ENCODE measurements at regions not wholly inside any gene's neighbourhood (a gene's known extent, or its start where the extent isn't known, plus 50 kb on each side); places are given as distances from the start of the nearest gene placed in this dataset.

DNA sequence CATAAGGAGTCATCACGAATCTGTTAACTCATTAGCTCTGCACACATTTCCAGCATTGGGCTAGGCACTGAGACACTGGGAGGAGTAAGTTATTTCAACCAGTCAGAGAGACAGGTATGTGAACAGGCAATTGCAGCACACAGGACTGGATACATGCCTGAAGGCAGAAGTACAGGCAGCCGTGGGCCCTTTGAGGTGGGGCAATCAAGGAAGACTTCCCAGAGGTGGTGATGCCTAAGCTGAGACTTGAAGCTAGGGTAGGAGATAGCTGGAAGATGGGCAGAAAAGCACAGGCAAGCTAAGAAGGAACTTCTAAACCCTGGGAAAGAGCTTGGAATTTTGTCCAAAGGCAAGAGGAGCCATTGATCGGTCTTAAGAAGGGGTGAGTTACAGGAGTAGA lies 249.7 kb downstream of the EMX2 start:
- TF ChIP-seq EZH2 (IDR thresholded peaks at IDR 0.05; ENCODE audit: borderline replicate concordance, low read depth, low read length, severe bottlenecking), result no peak
- TF ChIP-seq, protein P1, sequence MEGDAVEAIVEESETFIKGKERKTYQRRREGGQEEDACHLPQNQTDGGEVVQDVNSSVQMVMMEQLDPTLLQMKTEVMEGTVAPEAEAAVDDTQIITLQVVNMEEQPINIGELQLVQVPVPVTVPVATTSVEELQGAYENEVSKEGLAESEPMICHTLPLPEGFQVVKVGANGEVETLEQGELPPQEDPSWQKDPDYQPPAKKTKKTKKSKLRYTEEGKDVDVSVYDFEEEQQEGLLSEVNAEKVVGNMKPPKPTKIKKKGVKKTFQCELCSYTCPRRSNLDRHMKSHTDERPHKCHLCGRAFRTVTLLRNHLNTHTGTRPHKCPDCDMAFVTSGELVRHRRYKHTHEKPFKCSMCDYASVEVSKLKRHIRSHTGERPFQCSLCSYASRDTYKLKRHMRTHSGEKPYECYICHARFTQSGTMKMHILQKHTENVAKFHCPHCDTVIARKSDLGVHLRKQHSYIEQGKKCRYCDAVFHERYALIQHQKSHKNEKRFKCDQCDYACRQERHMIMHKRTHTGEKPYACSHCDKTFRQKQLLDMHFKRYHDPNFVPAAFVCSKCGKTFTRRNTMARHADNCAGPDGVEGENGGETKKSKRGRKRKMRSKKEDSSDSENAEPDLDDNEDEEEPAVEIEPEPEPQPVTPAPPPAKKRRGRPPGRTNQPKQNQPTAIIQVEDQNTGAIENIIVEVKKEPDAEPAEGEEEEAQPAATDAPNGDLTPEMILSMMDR (IDR thresholded peaks at IDR 0.05; ENCODE audit: borderline replicate concordance, extremely low read depth, low read length, poor library complexity, severe bottlenecking), result no peak
